Activated CD8-positive, alpha-beta memory T cell treated with anti-CD3 and anti-CD28 coated beads, Interleukin-2, amount 50 U/mL, for 4 hours (primary cell): ENCODE measurements at regions not wholly inside any gene's neighbourhood (a gene's known extent, or its start where the extent isn't known, plus 50 kb on each side); places are given as distances from the start of the nearest gene placed in this dataset.

Experiments
- DNase-seq: peaks from one replicate; pipeline ENCODE4 v3.0.0-alpha.2; 2020

DNA sequence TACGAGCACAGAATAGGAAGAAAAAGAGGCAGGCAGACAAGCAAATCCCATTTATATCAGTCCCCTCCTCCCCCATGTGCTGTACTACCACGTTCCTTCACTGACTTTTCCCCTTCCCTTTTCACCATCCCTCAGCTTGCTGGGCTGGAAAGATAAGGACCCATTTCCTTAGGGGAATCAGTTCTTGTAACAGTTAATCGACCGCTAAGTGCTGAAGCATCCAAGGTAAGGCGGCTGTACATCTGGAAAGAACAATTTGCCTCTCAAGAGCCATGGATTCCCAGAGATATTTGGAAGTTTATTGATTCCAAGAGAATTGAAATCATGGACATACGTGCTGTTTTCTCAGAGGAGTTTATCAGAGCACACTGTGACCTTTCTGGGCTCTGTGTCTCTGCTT lies 1688.0 kb downstream of the STIM2 start:
- no peak for DNase-seq

DNA sequence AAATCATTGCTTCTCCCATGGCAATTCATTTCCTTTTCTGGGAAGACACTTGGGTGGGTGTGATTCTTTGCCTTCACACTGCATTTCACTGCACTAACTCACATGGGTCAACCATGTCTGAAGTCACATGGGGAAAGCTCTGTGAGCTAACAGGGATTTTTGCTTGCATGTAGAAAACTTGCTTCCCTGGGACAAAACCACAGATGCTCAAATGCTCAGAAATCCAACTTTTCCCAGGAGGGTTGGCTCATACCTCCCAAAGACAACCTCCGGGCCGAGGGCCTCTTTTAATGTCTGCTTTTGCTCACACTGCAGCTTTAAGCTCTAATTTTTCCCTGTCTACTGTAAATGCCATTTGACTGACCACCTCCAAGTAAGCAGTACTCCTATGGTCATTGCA lies 1695.2 kb downstream of the STIM2 start:
- DNase-seq, result no peak

DNA sequence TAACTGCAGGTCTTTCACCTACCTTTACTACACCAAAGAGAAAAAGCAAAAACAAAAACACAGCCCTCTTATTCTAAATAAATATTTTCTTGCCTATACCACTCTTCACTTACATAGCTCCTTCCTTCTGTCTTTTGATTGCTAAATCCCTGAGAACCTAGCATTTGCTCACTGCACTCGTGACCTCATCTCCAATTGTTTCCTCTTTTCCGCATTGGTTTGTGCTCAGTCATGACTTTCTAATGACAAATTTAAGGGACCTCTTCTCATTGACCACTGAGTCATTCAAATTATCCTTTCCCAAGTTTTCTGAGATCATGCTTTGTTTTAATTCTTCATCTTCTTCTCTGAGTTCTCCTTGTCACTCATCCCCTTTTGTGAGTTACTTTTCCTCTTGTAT lies 1697.1 kb downstream of the STIM2 start:
- DNase-seq, result no peak

DNA sequence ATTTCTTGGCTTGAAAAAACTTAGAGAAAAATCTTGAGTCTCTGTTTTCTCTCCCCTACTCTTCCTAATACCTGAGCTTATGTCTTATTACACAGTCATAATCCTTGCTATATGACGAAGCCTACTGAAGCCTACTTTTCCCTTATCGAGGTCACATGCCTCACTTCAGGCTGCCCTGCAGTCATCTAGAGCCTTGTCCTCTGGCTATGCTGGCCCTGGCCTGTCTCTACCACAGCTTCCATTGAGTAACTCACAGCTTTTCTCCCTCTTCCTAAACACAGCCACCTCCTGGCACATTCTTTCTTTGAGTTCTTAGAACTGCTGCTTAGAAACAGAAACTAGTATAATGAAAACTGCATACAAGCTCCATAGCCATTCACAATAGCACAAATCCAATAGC lies 1698.3 kb downstream of the STIM2 start:
- no peak for DNase-seq

DNA sequence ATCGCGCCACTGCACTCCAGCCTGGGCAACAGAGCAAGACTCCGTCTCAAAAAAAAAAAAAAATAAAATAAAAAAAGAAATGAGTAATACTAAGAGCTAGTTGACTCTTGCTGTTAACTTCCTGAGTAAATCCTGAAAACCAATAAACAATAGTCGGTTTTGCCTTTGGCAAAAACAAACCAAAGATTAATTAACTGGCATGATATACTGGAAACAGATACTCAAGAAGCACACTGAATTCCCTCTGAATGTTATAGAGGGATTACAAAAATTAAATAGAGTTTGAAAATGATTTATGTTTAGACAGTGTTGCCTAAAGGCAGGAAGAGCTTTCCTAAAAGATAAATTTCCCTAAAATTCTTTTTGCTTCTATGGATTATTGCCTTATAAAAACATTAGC lies 1702.3 kb downstream of the STIM2 start:
- no peak for DNase-seq

DNA sequence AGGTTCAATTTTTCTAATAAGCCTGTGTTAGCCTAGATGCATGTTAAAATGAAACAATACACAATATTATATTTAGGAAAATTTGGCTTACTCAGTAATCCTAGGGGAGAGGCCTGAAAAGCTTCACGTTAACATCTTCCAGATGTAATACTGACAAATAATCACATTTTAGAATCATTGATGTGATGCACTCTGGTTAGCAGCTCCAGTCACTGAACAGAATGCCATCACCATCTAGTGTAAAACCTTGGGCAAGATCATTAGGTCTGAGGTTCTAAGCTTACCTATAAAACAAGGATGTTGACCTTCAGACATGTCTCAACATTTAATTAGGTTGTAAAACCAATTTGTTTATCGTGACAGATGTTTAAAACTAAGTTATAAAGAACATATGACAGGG lies 1704.8 kb downstream of the STIM2 start:
- no peak for DNase-seq

DNA sequence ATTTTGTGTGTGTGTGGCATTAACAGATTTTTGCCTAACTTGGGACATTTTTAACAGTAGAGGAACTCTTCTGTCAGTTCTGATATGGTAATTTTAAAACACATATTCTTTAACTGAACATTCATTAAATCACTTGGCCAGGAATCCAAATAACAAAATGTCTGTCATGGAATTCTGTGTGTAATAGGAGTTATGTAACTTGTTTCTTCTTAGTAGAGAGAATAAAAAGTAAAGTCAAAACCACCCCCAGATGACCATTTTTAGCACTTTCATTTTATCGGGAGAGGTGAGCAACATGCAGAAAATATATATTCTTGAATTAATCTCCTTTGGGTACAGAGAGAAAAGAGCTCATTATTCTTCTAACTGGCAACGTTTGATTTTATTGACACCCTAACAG lies 1740.3 kb downstream of the STIM2 start:
- no peak for DNase-seq

DNA sequence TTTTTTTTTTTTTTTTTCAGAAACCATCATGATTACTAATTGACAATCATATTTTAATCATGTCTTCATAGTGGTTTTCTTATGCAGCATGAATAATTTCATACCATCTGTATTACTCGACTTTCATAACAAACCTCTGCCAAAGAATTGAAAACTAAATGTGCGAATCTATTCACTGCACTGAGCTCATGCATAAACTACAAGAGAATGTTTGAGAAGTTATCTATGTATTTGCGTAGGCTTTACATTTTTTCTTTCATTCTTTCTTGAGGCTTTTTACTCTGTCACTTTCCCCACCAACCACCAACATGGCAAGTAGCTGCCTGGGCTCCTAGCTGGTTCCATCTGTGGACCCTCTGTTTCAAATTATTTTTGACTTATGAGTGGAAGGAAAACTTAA lies 1761.0 kb downstream of the STIM2 start:
- DNase-seq, result no peak

DNA sequence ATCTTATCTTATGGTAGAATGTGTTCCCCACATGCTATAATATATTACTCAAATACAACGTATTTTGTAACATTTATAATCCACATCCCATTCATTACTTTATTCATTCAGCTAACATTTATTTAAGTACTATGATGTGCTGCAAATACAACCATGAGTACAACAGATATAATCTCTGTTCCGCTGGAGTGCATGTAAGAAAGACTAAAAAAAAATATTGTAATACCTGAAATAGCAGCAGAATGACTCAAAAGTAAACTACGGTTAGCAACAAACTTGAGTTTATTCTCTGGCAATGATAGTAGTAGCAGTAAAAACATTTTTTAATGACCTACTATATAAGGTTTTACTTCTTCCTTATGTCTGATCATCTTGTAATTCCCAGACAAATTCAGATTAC lies 1776.3 kb downstream of the STIM2 start:
- no peak for DNase-seq

DNA sequence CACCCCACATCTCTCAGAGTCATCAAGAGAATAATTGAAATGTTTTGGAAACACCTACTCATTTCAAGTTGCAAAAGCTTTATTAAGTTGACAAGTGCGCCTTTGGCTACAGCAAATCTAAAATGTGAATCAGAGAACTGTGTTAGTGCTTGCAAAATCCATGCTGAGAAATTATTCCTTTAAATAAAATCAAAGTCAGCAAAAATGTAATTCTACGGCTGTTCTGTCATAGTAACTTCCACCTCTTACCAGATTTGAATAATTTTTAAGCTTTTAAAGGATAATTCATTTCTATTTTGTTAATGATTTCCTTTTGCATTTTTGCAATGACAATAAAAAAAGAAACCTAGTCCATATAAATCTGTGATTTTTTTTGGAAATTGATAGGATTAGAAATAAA lies 1779.1 kb downstream of the STIM2 start:
- DNase-seq, result no peak

DNA sequence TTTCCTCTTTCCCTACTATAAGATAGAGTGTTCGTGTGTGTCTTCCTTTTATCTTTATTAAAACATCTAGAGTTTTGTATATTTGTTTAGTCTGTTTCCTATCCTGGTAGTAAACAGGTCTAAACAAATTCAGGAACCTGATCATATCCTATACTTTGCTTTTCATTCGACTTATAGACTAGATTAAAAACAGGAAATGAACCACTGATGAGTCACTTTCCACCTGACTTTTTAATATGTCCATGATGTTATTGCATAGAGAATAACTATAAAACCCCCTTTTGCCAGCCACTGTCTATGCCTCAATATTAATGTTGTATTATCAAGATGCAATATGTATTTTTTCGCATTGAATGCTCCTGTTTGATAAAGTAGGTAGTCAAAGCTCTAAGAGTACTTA lies 1794.0 kb downstream of the STIM2 start:
- no peak for DNase-seq

DNA sequence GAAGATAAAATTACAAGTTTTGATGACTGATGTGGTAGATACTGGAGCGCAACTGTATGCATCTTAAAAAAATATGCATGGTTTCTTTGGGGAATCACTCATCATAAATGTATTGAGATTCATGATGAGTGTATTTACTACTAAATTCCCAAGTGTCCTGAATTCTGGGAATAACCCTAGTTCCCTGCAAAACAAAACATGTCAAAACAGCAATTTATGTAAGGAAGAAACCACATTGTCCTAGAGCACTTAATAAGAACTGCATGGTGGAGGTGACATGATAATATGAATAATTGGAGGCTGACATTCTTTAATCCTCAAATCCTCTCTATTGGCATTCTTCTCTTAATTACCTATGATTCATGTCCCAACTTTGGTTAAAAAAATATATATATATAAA lies 1804.7 kb downstream of the STIM2 start:
- DNase-seq, result no peak

DNA sequence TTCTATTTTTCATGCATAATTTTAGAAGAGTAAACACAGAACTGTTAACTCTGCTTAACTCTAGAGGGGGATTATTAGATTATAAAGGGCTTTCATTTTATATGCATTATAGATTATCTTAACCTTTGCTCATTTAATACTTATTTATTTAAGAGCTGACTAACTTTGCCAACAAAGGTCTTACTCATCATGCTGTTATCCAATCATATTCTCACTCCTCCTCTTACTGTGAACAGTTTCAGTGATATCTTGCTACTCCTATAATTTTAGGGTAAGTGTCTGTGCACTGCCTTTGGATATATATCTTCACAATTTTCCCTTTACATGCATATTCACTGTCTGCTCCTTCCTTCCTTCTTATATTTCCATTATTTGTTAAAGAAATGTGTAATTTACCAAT lies 1814.9 kb downstream of the STIM2 start:
- no peak for DNase-seq

DNA sequence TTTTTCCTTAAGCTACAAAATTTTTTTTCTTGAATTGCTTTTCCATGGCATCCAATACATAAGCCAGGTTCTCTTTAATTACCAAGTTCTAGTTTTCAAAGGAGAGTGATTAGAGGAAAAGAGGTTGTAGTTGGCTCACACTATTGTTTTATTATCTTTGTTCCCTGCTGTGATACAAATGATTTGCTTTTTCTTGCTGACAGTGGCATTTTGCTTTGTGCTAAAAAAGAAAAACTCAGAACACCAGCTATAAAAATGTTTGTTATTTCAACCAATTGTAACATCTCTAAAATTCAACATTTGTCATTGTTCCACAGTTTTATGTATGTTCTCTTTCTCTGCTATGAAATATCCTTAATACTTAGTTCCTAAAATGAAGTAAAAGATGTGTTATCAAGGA lies 1817.2 kb downstream of the STIM2 start:
- DNase-seq, result no peak

DNA sequence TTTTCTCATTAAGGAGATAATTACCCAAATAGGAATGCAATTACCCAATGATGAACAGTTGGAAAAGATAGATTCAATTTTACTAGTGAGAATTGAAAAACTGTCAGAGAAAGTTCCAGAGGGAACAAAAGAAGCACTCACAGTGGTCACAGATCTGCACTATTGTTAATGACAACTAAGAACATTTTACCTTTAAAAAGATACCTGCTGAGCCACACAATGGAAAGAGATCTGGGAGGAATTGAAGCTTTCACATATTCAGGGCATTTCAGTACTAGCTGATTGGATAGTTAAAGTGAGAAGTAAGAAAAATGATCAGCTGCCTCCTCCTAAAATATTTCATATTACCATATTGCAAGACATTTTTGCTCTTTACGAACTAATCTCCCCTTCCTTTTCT lies 1822.2 kb downstream of the STIM2 start:
- no peak for DNase-seq

DNA sequence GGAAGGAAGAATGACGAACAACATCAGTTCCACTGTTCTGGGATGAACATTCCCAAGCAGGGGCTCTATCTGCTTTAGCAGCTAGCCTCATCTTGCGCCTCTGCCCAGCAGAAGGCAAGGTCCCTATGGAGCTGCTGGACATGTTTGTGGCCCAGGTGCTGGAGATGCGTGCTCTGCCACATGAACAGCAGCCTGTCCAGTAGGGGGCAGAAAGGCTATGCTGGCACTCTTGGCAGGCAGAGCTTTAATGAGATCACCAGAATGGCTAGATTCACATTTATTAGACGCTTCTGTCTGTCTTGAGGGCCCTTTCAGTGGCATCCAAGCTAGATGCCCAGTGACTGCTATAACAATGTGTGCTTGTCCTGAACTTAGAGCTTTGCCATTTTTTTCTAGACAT lies 1826.0 kb downstream of the STIM2 start:
- DNase-seq, result no peak

DNA sequence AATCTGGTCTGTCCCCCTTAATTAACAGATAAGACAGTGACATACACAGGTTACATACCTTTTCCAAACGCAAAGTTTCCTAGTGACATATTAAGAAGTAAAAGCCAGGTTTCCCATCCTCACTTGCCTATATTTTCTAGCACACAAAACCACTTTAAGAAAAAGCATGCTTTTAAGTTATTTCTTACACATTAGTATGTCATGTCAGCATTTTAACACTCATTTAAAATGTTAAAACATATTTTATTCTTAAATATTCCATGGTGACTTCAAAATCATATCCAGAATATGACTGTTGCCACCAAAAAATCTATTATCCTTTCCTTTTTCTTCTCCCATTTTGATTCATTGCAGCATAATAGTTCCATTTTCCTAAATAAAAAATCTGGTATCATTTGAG lies 1830.2 kb downstream of the STIM2 start:
- DNase-seq, result no peak

DNA sequence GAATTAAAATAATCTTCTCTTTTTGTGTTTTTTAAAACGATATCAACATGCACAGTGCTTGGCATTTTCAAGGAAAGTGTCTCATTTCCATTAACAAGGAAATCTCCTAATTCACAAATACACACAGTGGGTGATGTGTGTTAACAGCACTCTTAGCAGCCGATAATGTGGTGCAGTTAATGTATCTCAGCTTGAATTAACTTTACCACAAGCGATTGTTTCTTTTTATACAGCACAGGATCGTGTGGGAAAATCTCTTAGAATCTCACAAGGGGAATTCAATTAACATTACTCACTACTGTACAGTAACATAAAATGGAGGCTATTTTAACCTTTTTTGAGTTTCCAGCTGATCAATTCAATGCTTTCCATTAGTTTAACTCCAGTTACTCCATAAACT lies 1841.9 kb downstream of the STIM2 start:
- DNase-seq, result no peak

DNA sequence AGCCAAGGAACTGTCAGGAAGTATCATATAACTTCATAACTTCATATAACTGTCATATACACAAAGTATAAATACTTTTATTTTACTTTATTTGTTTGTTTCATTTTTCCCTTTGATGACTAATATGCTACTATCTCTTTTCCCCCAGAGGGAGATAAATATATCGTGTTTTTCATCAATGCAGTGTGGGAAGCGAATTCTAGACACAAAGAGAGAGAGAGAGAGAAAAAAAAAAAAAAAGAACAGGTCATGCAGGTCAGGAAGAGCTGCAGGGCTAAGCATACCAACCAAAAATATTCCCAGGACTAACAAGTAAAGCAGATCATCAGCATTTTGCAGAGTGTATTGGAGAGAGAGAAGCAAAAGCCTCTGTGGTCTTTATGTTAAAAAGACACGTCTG lies 1849.2 kb downstream of the STIM2 start:
- no peak for DNase-seq

DNA sequence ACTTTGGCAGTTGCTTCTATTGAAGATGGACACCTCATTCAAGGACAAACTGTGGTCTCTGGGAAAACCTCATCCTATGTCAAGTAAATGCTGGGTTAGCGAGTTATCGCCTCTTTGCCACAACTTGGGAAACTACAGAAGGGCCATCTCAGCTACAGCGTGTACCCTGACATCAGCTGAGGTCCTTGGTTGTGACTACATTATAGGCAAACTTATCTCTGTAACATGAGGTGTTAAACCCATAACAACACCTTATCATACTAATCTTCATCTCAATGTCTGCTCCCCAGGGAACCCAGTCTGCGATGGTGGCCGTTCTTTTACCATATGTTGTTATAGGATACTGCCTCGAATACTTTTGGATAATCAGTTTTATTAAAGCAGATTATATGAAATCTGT lies 1862.7 kb downstream of the STIM2 start:
- no peak for DNase-seq

DNA sequence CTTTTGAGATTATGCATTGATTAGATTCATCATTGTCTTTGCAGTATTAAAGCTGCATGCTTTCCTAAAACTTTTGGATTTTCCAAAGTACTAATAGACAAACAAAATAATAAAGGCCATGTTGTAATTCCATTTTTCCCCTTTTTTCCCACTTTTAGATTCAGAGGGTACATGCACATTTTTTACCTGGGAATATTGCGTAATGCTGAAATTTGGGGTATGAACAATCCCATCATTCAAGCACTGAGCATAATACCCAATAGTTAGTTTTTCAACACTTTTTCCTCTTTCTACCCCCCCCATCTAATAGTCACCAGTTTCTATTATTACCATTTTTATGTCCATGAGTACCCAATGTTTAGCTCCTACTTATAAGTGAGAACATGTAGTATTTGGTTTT lies 1863.6 kb downstream of the STIM2 start:
- no peak for DNase-seq

DNA sequence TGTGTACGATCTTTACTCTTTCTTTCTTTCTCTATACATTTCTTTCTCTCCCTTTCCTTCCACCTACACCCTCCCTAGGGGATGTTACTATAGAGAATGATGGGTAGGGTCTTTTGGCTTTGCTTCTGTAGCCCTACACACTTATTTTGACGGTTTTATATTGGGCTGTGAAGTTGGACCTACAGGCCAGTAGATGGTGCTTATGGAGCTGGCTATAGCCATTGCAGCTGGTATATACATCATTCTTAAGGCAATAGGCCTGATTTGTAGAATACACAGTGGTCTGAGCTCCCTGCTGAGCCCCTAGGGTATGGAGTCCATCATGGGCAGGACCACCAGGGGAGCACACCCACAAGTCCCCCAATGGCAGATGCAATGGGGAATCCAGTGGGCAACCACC lies 1869.7 kb downstream of the STIM2 start:
- DNase-seq, result no peak

DNA sequence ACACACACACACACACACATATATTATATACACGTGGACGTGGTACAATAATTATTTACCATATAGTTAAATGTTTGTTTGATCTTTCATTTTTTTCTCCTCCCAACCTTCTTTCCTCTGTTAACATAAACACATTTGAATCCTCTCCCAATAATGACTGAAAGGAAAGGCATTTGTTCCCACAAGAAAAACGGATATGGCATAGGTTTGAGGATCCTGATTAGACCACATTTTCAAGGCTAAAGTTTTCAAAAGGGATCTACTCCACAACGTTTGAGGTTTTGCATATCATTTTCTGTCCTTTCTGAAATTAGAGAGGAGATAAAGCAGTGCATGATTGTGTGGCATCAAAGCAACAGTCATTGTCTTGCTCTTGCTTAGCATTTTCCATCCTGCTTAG lies 1883.4 kb downstream of the STIM2 start:
- DNase-seq, result no peak

DNA sequence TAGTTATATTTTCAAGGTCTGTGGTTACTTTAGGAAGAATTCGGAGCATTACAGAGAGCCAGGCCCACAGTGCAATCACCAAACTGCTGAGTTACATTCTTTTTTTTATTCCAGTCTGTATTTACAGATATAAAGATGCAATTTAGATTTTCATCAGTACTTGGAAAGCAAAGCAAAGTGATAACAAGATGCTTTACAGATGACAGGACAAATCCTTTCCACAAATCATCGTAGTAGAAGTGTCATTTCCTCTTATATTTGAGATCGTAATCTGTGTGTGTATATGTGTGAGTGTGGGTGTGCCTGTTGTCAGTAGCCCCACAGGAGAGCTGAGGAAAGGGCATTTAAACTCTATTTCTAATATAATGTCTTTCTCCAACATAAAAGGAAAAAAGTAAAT lies 1893.7 kb downstream of the STIM2 start:
- no peak for DNase-seq

DNA sequence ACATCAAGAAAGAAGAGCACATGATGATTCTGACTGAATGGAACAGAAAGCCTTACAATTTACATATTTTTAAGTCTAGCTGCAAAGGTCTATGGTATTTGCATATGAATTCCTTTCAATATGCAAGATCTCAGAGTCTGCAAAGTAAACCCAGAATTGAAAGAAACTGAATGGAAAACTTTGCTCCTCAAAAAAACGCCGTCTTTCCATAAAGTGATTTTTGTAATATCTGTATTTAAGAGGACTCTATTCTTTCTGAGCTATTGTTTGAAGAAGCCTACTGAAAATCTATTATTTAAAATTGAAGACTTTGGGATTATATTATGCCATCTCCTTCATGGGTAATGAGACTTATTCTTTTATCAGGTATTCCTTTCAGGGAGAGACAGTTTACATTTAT lies 1894.4 kb downstream of the STIM2 start:
- no peak for DNase-seq

DNA sequence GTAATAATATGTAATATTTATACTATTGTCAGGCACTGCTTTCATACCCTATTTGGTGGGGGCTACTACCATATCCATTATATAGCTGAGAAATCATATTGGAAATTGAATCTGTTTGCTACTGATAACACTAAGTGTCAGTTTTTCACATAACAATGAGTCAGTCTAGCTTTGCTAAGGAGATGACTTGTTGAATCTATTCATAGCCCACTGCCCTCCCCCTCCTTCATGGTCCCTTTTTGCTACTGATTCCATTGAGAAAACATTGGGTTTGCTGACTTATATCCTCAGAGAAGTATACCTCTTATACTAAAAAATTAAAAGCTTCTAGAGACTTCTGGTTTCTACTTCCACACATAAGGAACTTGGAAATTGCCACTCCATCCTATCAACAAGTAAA lies 1898.4 kb downstream of the STIM2 start:
- no peak for DNase-seq

DNA sequence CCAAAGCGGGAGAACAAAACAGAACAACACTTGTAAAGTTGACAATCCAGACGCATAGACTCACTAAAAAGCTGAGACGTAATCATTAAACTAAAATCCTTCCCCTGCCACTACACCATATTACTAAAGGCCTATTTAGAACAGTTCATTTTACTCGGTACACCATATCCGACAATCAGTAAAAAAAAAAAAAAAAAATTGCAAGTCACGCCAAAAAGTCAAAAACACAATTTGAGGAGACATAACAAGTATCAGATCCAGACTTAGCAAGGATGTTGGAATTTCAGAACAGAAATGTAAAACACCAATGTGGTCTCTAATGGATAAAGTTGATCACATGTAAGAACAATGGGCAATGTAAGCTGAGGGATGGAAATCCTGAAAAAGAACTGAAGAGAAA lies 1899.4 kb downstream of the STIM2 start:
- DNase-seq, result no peak
